GM10266 (cell line): ENCODE measurements at regions not wholly inside any gene's neighbourhood (a gene's known extent, or its start where the extent isn't known, plus 50 kb on each side); places are given as distances from the start of the nearest gene placed in this dataset.
A peak's percentile ranks its signal among the peaks of the same experiment; 100 is the strongest.

Experiments used
- DNase-seq: peaks from one replicate; pipeline ENCODE4 v3.0.0; 2012; ENCODE audit errors: extremely low spot score
- TF ChIP-seq, protein P1 (sequence below): IDR thresholded peaks from 2 replicates; pipeline ENCODE4 v1.5.1; 2012; ENCODE audit warnings: mild to moderate bottlenecking, low read depth; ENCODE audit not compliant: control insufficient read depth, insufficient read depth; ENCODE audit errors: missing control alignments

DNA sequence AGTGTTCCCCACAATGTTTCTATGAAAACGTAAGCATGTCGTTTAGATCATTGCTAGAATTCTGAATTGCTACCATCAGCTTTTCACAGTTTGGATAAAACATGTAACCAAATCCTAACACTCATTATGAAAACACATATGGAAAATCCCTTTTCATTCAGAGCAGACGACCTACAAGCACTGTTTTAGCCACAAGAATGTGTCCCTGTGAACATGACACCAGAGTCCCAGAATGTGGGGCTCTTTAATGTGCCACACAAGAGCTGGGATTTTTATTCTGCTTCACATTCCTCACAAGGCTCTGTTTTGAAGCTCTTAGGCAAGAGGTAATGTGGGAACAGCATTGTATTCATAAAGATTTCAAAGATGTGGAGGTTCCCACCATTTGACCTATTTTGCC is 141.1 kb upstream of the CITED2 start:
- TF ChIP-seq, protein P1, sequence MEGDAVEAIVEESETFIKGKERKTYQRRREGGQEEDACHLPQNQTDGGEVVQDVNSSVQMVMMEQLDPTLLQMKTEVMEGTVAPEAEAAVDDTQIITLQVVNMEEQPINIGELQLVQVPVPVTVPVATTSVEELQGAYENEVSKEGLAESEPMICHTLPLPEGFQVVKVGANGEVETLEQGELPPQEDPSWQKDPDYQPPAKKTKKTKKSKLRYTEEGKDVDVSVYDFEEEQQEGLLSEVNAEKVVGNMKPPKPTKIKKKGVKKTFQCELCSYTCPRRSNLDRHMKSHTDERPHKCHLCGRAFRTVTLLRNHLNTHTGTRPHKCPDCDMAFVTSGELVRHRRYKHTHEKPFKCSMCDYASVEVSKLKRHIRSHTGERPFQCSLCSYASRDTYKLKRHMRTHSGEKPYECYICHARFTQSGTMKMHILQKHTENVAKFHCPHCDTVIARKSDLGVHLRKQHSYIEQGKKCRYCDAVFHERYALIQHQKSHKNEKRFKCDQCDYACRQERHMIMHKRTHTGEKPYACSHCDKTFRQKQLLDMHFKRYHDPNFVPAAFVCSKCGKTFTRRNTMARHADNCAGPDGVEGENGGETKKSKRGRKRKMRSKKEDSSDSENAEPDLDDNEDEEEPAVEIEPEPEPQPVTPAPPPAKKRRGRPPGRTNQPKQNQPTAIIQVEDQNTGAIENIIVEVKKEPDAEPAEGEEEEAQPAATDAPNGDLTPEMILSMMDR: no peak
- peak; percentile 19 for DNase-seq

DNA sequence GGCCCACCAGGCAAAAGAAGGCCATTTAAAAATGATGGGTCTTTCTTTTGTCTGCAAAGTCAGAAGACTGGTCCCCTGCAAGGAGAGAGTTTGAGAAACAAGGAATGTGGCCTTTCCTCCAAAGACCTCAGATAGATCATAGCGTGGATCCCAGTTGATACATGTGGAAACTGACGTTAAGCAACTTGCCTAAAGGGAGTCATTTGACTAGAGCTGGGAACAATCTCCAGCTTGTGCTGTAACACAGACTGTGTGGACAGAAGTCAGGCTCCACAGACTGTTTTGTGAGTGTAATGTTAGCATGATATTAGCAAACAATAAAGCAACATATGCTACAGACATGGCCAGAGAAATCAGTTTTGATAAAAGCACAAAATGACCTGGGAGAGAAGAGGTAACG is 140.4 kb upstream of the CITED2 start:
- TF ChIP-seq, protein P1: no peak
- DNase-seq: no peak

DNA sequence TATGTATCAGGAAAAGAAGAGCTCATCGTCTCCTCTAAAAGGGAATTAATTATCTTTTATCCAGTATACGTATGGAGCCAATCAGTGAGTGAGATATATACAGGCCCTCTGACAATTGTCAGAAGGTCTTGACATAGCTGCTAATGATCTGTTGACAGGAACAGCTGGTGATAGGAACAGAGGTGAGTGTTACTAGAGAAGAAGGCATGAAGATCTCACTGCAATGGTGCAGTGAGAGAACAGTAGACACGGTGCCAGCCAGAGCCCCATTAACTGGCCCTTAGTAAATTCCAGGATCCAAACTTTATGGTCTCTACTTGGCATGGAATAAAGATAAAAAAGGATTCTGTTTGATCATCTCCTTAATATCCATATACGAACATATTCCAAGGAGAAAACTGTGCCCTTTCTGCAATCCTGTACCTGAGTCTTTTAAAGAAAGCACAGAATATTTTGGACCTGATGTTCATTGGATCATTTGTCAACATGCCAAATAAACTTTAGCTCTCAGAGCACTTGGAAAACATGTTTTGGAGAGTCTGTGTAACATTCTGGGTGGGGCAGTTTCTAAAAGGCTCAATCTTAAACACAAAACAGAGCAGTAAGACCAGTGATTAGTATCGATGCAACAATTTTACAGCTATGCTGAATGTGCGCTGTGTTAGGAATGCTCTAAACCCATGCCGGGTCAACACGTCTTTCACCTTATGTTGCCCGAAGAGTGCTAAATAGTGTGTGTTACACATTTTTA is 135.8 kb upstream of the CITED2 start:
- DNase-seq: no peak

DNA sequence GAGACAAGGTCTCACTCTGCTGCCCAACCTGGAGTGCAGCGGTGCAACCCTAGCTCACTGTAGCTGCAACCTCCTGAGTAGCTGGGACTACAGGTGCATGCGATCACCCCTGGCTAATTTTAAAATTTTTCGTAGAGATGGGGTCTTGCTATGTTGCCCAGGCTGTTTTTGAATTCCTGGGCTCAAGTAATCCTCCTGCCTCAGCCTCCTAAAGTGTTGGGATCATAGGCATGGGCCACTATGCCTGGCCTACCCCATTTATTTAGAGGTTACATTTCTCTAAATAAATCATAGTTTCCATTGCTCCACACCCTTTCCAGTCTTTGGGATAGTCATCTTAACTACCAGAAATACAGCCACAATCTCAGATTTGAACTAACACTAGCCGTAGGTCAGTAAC is 134.7 kb upstream of the CITED2 start:
- TF ChIP-seq, protein P1: no peak
- DNase-seq: no peak

More for the DNA sequence above, 135.8 kb upstream of the CITED2 start:
- TF ChIP-seq, protein P1: no peak

DNA sequence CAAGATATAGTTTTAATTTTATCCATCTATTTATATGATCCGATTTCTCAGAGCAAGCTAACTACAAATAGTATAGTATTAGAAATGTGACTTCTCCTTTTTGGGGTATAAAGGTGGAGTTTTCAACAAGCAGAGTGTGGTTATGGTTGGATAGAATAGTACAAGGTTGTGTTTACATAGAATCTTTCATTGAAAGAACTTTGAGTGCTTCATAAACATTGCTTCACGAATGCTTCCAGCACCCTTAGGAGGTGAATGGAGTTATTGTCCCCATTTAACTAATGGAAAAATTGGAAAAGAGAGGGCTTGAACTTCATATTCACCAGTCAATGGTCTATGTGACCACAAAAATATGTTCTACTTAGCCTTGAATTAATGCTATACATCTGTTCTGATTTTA is 134.1 kb upstream of the CITED2 start:
- TF ChIP-seq, protein P1: no peak

DNA sequence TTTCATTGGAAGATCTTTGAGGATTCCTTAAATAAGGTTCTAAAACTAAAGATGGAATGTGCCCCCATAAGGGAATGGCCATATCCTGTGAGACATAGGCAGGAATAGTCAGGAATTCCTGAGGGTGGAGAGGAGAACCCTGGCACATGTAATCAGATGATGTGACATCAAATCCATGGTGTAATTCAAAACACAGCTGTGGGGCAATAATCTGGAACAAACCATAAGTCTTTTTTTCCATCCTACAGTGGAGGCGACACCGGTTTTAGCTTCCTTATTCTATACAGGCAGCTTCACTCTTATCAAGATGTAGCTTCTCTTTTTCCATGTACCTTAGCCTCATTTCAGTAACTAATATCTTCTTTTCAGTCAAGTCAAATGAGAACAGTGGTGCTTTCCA is 133.6 kb upstream of the CITED2 start:
- DNase-seq: no peak
- TF ChIP-seq, protein P1: no peak

More for the DNA sequence above, 134.1 kb upstream of the CITED2 start:
- no peak for DNase-seq

DNA sequence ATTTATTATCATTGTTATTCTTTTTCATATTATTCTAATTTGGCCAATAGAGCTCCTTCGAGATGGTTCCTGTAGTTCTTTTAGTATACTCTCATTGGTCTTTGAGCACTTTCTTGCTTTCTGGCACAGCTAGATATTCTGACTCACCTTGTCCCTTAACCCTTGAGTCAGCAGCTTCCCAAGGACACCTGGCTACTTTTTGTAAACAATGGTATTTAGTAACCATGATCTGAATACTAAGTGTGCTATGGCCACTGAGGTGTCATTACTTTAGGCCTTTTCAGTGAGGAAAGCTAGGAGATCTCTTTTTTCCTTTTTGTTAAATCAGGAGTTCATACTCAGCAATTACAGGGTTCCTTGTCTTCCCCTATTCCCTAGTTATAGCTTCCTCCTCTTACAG is 126.5 kb upstream of the CITED2 start:
- no peak for DNase-seq
- TF ChIP-seq, protein P1: no peak
